ENCODE measurements at regions not wholly inside any gene's neighbourhood (a gene's known extent, or its start where the extent isn't known, plus 50 kb on each side); places are given as distances from the start of the nearest gene placed in this dataset.

DNA sequence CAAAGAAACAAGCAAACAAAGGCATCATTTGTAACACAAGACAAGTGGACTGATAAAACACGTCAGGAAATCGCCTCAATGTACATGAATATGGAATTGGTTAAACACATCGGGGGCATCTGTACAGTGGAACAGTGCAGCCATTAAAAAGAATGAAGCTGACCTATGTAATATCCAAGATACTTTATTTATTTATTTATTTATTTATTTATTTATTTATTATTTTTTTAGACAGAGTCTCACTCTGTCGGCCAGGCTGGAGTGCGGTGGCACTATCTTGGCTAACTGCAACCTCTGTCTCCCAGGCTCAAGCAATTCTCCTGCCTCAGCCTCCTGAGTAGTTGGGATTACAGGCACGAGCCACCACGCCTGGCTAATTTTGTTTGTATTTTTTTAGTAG is 75.4 kb upstream of the SLC45A1 start:
- TF ChIP-seq, protein P1, sequence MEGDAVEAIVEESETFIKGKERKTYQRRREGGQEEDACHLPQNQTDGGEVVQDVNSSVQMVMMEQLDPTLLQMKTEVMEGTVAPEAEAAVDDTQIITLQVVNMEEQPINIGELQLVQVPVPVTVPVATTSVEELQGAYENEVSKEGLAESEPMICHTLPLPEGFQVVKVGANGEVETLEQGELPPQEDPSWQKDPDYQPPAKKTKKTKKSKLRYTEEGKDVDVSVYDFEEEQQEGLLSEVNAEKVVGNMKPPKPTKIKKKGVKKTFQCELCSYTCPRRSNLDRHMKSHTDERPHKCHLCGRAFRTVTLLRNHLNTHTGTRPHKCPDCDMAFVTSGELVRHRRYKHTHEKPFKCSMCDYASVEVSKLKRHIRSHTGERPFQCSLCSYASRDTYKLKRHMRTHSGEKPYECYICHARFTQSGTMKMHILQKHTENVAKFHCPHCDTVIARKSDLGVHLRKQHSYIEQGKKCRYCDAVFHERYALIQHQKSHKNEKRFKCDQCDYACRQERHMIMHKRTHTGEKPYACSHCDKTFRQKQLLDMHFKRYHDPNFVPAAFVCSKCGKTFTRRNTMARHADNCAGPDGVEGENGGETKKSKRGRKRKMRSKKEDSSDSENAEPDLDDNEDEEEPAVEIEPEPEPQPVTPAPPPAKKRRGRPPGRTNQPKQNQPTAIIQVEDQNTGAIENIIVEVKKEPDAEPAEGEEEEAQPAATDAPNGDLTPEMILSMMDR (IDR thresholded peaks at IDR 0.05; ENCODE audit: poor library complexity), result no peak
- TF ChIP-seq EZH2 (IDR thresholded peaks at IDR 0.05; ENCODE audit: borderline replicate concordance) (no peak), EZH2phosphoT487 (IDR thresholded peaks at IDR 0.05; ENCODE audit: low read depth, severe bottlenecking, unreplicated experiment) (no peak)

All from hepatocyte (in vitro differentiated cells).